B cell (primary cell): ENCODE measurements at regions not wholly inside any gene's neighbourhood (a gene's known extent, or its start where the extent isn't known, plus 50 kb on each side); places are given as distances from the start of the nearest gene placed in this dataset.

Experiments
- ATAC-seq: fragments of 200-7000 bp; cut with Tn5 transposase; one replicate; pipeline ENCODE4 v1.10.0; 2021; ENCODE audit warnings: low read depth, mild to moderate bottlenecking, moderate number of reproducible peaks, moderate library complexity
- CTCF ChIA-PET: fragments of 350-600 bp; sonication (Branson Sonifier 250); formaldehyde crosslinking; loops from one replicate; lab custom pipeline; 2021; ENCODE audit warnings: antibody characterized with exemption, inconsistent platforms; lab: Charles Lee
- POLR2A ChIA-PET: fragments of 350-600 bp; sonication (Branson Sonifier 250); formaldehyde crosslinking; loops from one replicate; lab custom pipeline; 2021; ENCODE audit warnings: antibody characterized with exemption; lab: Charles Lee
- DNase-seq: peaks from one replicate; pipeline ENCODE4 v3.0.0; 2013
- H2AFZ ChIP-seq: 2 replicates; pipeline ENCODE4 v1.6.1; 2012; ENCODE audit warnings: mild to moderate bottlenecking, low read depth, low read length; ENCODE audit not compliant: insufficient read depth, poor library complexity, severe bottlenecking
- H3K27ac ChIP-seq, 2 donors: 1 replicate in 1 of 2; 2 replicates in 1 of 2; pipeline ENCODE4 v1.5.1; 2012 to 2013; ENCODE audit warnings: low read length in 2 of 2, mild to moderate bottlenecking in 2 of 2, moderate library complexity in 1 of 2
- H3K27me3 ChIP-seq, 4 experiments: fragments of 200-600 bp in 1 of 4; sonication (generic) in 1 of 4; replicated peaks in 1 of 4; 1 replicate in 2 of 4; 2 replicates in 2 of 4; pipeline versions ENCODE4 v1.6.1 to v1.7.0; 2013 to 2016; ENCODE audit warnings: low read length in 3 of 4, mild to moderate bottlenecking in 2 of 4, mixed read lengths in 1 of 4, moderate library complexity in 1 of 4; ENCODE audit not compliant: insufficient read depth in 4 of 4, control insufficient read depth in 3 of 4; ENCODE audit errors: control extremely low read depth in 1 of 4
- H3K36me3 ChIP-seq, 2 experiments: replicated peaks in 1 of 2; 1 replicate in 1 of 2; 2 replicates in 1 of 2; pipeline versions ENCODE4 v1.6.1 to v1.7.1; 2013; ENCODE audit warnings: low read length in 1 of 2; ENCODE audit not compliant: insufficient read depth in 2 of 2, control insufficient read depth in 1 of 2; ENCODE audit errors: control extremely low read depth in 1 of 2, extremely low read depth in 1 of 2
- H3K4me1 ChIP-seq, 2 donors: fragments of 200-600 bp in 1 of 2; sonication (generic) in 1 of 2; 1 replicate in 1 of 2; 2 replicates in 1 of 2; pipeline versions ENCODE4 v1.5.1 to v1.6.1; 2013 to 2017; ENCODE audit warnings: low read length in 2 of 2; ENCODE audit not compliant: control insufficient read depth in 2 of 2, insufficient read depth in 2 of 2
- H3K4me2 ChIP-seq: replicated peaks from 2 replicates; pipeline ENCODE3; 2012; ENCODE audit warnings: mild to moderate bottlenecking, low read depth, low read length; ENCODE audit not compliant: poor library complexity, severe bottlenecking
- H3K4me3 ChIP-seq, 5 experiments: fragments of 200-600 bp in 1 of 5; sonication (generic) in 1 of 5; 1 replicate in 3 of 5; 2 replicates in 2 of 5; pipeline versions ENCODE4 v1.5.1 to v1.7.0; 2011 to 2016; ENCODE audit warnings: low read length in 4 of 5, mild to moderate bottlenecking in 4 of 5, low read depth in 2 of 5, control low read depth in 1 of 5, moderate library complexity in 1 of 5; ENCODE audit not compliant: insufficient read depth in 1 of 5; ENCODE audit errors: control extremely low read depth in 1 of 5, extremely low read depth in 1 of 5
- H3K79me2 ChIP-seq: fragments of 200-600 bp; sonication (generic); one replicate; pipeline ENCODE4 v1.6.0; 2016; ENCODE audit warnings: low read length; ENCODE audit not compliant: control insufficient read depth, insufficient read depth
- H3K9ac ChIP-seq: fragments of 200-600 bp; sonication (generic); 2 replicates; pipeline ENCODE4 v1.6.1; 2017; ENCODE audit warnings: mild to moderate bottlenecking, low read length, moderate library complexity
- H3K9me3 ChIP-seq, 3 donors: one replicate each; pipeline versions ENCODE4 v1.6.1 to v1.7.1; 2013; ENCODE audit warnings: low read length in 2 of 3; ENCODE audit not compliant: control insufficient read depth in 2 of 3, insufficient read depth in 1 of 3; ENCODE audit errors: control extremely low read depth in 1 of 3
- H4K20me1 ChIP-seq: 2 replicates; pipeline ENCODE4 v1.6.0; 2012; ENCODE audit warnings: mild to moderate bottlenecking, low read length; ENCODE audit not compliant: insufficient read depth, control insufficient read depth, poor library complexity, severe bottlenecking
- H3K27ac Mint-ChIP-seq: one replicate; pipeline ENCODE4 v1.8.0; 2021; ENCODE audit warnings: mixed read lengths
- H3K27me3 Mint-ChIP-seq: one replicate; pipeline ENCODE4 v1.8.0; 2021; ENCODE audit warnings: mixed read lengths
- H3K4me1 Mint-ChIP-seq: one replicate; pipeline ENCODE4 v1.8.0; 2021; ENCODE audit warnings: mixed read lengths
- H3K4me3 Mint-ChIP-seq: one replicate; pipeline ENCODE4 v1.8.0; 2021; ENCODE audit warnings: mixed read lengths
- H3K9me3 Mint-ChIP-seq: one replicate; pipeline ENCODE4 v1.8.0; 2022; ENCODE audit warnings: mixed read lengths; ENCODE audit not compliant: insufficient read depth
- CTCF ChIP-seq: fragments of 200-600 bp; IDR thresholded peaks from one replicate; pipeline ENCODE4 v1.8.0; 2022; ENCODE audit warnings: antibody characterized with exemption, mild to moderate bottlenecking
- EZH2 ChIP-seq: IDR thresholded peaks from 2 replicates; pipeline ENCODE4 v1.6.1; 2012; ENCODE audit warnings: borderline replicate concordance, low read depth, mild to moderate bottlenecking, moderate library complexity, low read length; ENCODE audit not compliant: insufficient read depth, poor library complexity, severe bottlenecking
- WGBS: methylation state at CpG from one replicate; pipeline ENCODE4 v1.1.5; 2013; ENCODE audit warnings: missing lambda C conversion rate; ENCODE audit not compliant: insufficient coverage; 5-methylcytosine and 5-hydroxymethylcytosine counted together
- intact Hi-C: fragments of 100-400 bp; cut with micrococcal nuclease; formaldehyde crosslinking; loops from one replicate; pipeline ENCODE4 v1.10.0; 2022

- intact Hi-C loops, result no loop called here
- no peak for DNase-seq
- H3K4me1 Mint-ChIP-seq, result no peaks in the 10 kb centered on the region
- no peak overlapping the region for H2AFZ ChIP-seq
- no peaks in the 10 kb centered on the region for H4K20me1 ChIP-seq
- H3K9ac ChIP-seq, result no peak overlapping the region
- H3K4me3 Mint-ChIP-seq, result no peak overlapping the region
- H3K27me3 ChIP-seq, result no peaks in the 10 kb centered on the region
- ATAC-seq, result no peak
- H3K27ac Mint-ChIP-seq, result no peak overlapping the region
- no peak overlapping the region for H3K27ac ChIP-seq
- no peak overlapping the region for H3K4me2 ChIP-seq
- peaks cover 3% of the 10 kb centered on the region for H3K9me3 Mint-ChIP-seq
- ChIA-PET CTCF (no interaction called here), POLR2A (no interaction called here)
- H3K4me3 ChIP-seq, result no peak overlapping the region
- peaks cover 0 to 23% (median 0%) of the 10 kb centered on the region in 3 donors for H3K9me3 ChIP-seq
- no peaks in the 10 kb centered on the region for H3K4me1 ChIP-seq
- WGBS, result 92% methylated on average over 18 of the region's 19 CpGs
- no peaks in the 10 kb centered on the region for H3K36me3 ChIP-seq
- no peak for TF ChIP-seq EZH2
- no peak for TF ChIP-seq CTCF
- no peaks in the 10 kb centered on the region for H3K27me3 Mint-ChIP-seq
- H3K79me2 ChIP-seq, result no peaks in the 10 kb centered on the region
These were observed 368.8 kb upstream of the SPATA31A5 start for GRCh38 chr9:60545346-60545877.

- H3K27me3 Mint-ChIP-seq, result no peaks in the 10 kb centered on the region
- DNase-seq (peak; percentile 2), ATAC-seq (no peak)
- H3K36me3 ChIP-seq, result no peaks in the 10 kb centered on the region
- H3K27me3 ChIP-seq, result no peaks in the 10 kb centered on the region
- H2AFZ ChIP-seq, result no peak overlapping the region
- no peak overlapping the region for H3K9ac ChIP-seq
- no peaks in the 10 kb centered on the region for H3K79me2 ChIP-seq
- H3K4me3 Mint-ChIP-seq, result no peak overlapping the region
- no peak overlapping the region for H3K27ac ChIP-seq
- H3K9me3 Mint-ChIP-seq, result peaks cover 3% of the 10 kb centered on the region
- H3K4me3 ChIP-seq, result no peak overlapping the region
- intact Hi-C loops, result no loop called here
- no peaks in the 10 kb centered on the region for H4K20me1 ChIP-seq
- 94% methylated on average over 21 of the region's 27 CpGs for WGBS
- TF ChIP-seq CTCF (no peak), EZH2 (no peak)
- CTCF ChIA-PET, result no interaction called here
- H3K4me1 ChIP-seq, result no peaks in the 10 kb centered on the region
- no peak overlapping the region for H3K4me2 ChIP-seq
- H3K9me3 ChIP-seq, result peaks cover 0 to 23% (median 0%) of the 10 kb centered on the region in 3 donors
- no peaks in the 10 kb centered on the region for H3K4me1 Mint-ChIP-seq
- H3K27ac Mint-ChIP-seq, result no peak overlapping the region
- POLR2A ChIA-PET, result no interaction called here
These were observed 368.3 kb upstream of the SPATA31A5 start for GRCh38 chr9:60545878-60546385.
